ENCODE measurements at regions not wholly inside any gene's neighbourhood (a gene's known extent, or its start where the extent isn't known, plus 50 kb on each side); places are given as distances from the start of the nearest gene placed in this dataset.

GRCh38 chr18:47749600-47749973 is 180.9 kb downstream of the SMAD2 start:
- ChIA-PET CTCF (no interaction called here), POLR2A (ENCODE audit: low non-redundant PET) (no interaction called here)

GRCh38 chr18:47748847-47749599 is 181.4 kb downstream of the SMAD2 start:
- CTCF ChIA-PET = interaction anchor here (0.6 to 0.7 kb wide), 3 partner anchors 12 to 100 kb away, joined by 3 to 5 read pairs (median 4); no protein-coding TSS in a partner anchor
- POLR2A ChIA-PET (ENCODE audit: low non-redundant PET) = no interaction called here
- peak; percentile 100 for TF ChIP-seq CTCF (conservative IDR thresholded peaks at IDR 0.05; ENCODE audit: low read depth)
- peak; percentile 56 for DNase-seq (ENCODE audit: low spot score)
- no peak overlapping the region for H3K27ac ChIP-seq

More at GRCh38 chr18:47749600-47749973, 180.9 kb downstream of the SMAD2 start:
- H3K27ac ChIP-seq = no peak overlapping the region
- no peak for TF ChIP-seq CTCF (conservative IDR thresholded peaks at IDR 0.05; ENCODE audit: low read depth)
- no peak for DNase-seq (ENCODE audit: low spot score)

GRCh38 chr18:47748093-47748796 is 182.2 kb downstream of the SMAD2 start:
- POLR2A ChIA-PET (ENCODE audit: low non-redundant PET) = no interaction called here

GRCh38 chr18:47747260-47747795 is 183.1 kb downstream of the SMAD2 start:
- ChIA-PET CTCF (no interaction called here), POLR2A (ENCODE audit: low non-redundant PET) (no interaction called here)
- DNase-seq (ENCODE audit: low spot score) = no peak
- no peak overlapping the region for H3K27ac ChIP-seq
- no peak for TF ChIP-seq CTCF (conservative IDR thresholded peaks at IDR 0.05; ENCODE audit: low read depth)

More at GRCh38 chr18:47748093-47748796, 182.2 kb downstream of the SMAD2 start:
- no peak for DNase-seq (ENCODE audit: low spot score)
- no peak overlapping the region for H3K27ac ChIP-seq
- CTCF ChIA-PET = interaction anchor here (0.6 kb wide), 2 partner anchors 13 to 48 kb away, joined by 4 to 5 read pairs; no protein-coding TSS in a partner anchor
- TF ChIP-seq CTCF (conservative IDR thresholded peaks at IDR 0.05; ENCODE audit: low read depth) = no peak

- DNase-seq (ENCODE audit: low spot score) = no peak
- CTCF ChIA-PET = interaction anchor here (0.6 kb wide), 1 partner anchor 691 kb away, joined by 3 read pairs; no protein-coding TSS in a partner anchor
- POLR2A ChIA-PET (ENCODE audit: low non-redundant PET) = no interaction called here
- H3K27ac ChIP-seq = no peak overlapping the region
- no peak for TF ChIP-seq CTCF (conservative IDR thresholded peaks at IDR 0.05; ENCODE audit: low read depth)
Observed at GRCh38 chr18:47746615-47747014, 183.8 kb downstream of the SMAD2 start.

GRCh38 chr18:47745227-47745626 is 185.2 kb downstream of the SMAD2 start:
- DNase-seq (ENCODE audit: low spot score) = no peak
- H3K27ac ChIP-seq = no peak overlapping the region
- ChIA-PET POLR2A (ENCODE audit: low non-redundant PET) (no interaction called here), CTCF (no interaction called here)
- no peak for TF ChIP-seq CTCF (conservative IDR thresholded peaks at IDR 0.05; ENCODE audit: low read depth)

Measured in RWPE1 (cell line).